Urinary bladder (tissue), 3 donors: ENCODE measurements at regions not wholly inside any gene's neighbourhood (a gene's known extent, or its start where the extent isn't known, plus 50 kb on each side); places are given as distances from the start of the nearest gene placed in this dataset.

ENCODE experiments used
- DNase-seq: peaks from one replicate; pipeline ENCODE4 v3.0.0-alpha.2; 2015; ENCODE audit errors: extremely low spot score
- H3K27ac ChIP-seq: one replicate; pipeline ENCODE4 v1.5.1; 2013; ENCODE audit warnings: low read depth, mild to moderate bottlenecking, moderate library complexity
- H3K36me3 ChIP-seq: one replicate; pipeline ENCODE4 v1.6.1; 2013; ENCODE audit warnings: mild to moderate bottlenecking, moderate library complexity; ENCODE audit not compliant: insufficient read depth
- H3K4me1 ChIP-seq: one replicate; pipeline ENCODE4 v1.6.1; 2013; ENCODE audit warnings: mild to moderate bottlenecking, moderate library complexity; ENCODE audit not compliant: insufficient read depth
- H3K4me3 ChIP-seq: one replicate; pipeline ENCODE4 v1.5.1; 2013; ENCODE audit warnings: low read depth, low read length
- WGBS: extraction: QIAGEN DNeasy Blood & Tissue Kit; methylation state at CpG from one replicate; pipeline ENCODE4 v1.1.7; 2013; 5-methylcytosine and 5-hydroxymethylcytosine counted together
- donor health status: healthy with polysubstance abuse.
- donor health status: healthy.

DNA sequence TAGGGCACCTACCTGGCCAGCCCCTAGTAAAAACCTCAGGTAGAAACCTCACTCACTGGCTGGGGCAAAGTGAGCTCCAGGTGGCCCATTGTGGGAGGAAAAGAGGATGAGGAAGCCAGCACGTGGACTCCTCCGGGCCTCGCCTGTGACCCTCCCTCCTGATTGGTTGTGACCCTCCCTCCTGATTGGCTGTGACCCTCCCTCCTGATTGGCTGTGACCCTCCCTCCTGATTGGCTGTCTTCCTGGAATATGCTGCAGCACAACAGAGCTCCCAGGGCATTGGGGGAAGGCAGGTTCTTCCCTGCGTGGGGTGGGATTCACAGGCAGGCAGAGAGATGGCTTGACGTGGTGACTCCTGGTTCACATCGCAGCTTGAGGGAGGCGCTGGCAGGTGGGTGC, 343.0 kb downstream of the GLRX3 start:
- Histone ChIP-seq H3K27ac (no peak overlapping the region), H3K36me3 (no peaks in the 10 kb centered on the region), H3K4me1 (no peaks in the 10 kb centered on the region), H3K4me3 (no peak overlapping the region)
- 71% methylated on average over 7 of the region's 7 CpGs for WGBS
- DNase-seq: no peak

DNA sequence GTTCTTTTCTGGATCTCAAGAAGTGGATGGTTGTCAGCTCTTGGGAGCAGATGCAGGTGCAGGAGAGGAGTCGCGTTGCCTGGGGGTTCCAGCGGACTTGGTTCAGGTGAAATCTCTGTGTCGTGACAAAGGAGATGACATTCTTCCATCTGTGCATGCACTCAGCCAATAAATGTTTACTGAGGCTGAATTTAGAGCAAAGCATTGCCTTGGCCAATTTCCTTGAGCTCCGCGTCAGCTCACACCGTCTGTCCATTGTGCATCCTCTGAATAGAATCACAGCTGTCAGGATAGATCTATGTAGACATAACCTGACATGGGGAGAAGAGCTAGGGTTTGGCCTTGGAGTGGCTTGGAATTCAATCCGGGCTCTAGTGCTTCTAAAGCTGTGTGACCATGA, 343.7 kb downstream of the GLRX3 start:
- Histone ChIP-seq H3K36me3 (no peaks in the 10 kb centered on the region), H3K27ac (no peak overlapping the region), H3K4me1 (no peaks in the 10 kb centered on the region), H3K4me3 (no peak overlapping the region)
- WGBS: 66% methylated on average over 8 of the region's 8 CpGs
- DNase-seq: no peak

DNA sequence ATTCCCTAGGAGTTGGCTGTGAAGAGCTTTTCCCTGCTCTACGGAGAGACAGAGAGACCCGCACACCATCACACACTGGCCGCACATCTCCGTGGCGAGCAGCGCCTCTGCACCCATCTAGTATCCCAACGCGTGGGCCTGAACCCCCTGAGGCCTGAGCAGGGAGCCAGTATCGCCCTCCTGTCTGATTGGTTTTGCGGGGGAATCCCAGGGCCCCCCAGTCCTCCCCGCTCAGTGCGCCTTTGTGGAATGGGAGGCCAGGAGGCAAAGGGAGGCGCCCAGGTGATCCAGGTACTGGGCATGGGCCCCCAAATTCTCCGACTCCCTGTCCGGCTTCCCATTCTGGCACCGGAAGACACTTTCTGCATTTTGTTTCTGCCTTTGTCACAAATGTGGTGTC, 344.3 kb downstream of the GLRX3 start:
- Histone ChIP-seq H3K4me1 (no peaks in the 10 kb centered on the region), H3K27ac (no peak overlapping the region), H3K4me3 (no peak overlapping the region), H3K36me3 (no peaks in the 10 kb centered on the region)
- DNase-seq: no peak
- 92% methylated on average over 16 of the region's 16 CpGs for WGBS

DNA sequence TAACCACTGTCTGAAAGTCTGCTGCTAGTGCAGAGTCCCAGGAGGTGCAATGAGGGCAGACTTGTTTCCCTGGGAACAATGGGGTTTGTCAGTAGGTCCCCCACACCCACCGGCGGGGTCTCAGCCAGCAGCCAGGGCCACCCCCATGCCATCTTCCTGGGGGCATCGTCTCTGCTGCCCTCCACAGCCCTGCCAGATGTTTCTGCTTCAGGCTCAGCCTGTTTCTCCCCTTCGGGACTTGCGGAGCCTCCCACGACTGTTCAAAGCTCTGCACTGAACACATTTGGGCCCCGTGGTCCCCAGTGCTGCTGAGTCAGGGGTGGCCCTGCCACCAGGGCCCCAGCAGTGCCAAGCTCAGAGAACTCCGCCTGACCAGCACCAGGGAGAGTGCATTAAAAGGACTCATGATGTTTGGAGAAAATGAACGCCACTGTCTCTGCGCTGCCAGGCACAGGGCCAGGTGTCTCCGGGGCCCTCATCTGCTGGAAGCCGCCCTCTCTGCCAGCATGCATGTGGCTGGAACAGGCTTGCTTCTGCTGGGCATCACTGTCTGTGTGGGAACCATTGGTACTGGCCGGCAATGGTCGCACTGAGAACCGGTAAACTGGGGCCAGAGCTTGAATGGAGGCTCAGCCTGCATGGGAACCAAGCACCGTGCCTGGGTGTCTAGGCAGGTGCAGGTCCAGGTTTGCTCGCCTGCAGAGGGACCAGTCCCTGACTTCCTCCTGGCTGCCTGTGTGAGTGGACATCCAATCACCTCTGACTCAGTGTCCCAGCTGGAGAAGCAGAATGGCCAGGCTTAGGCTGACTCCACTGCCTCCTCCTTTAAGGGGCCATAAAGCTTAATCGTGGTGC, 345.1 kb downstream of the GLRX3 start:
- DNase-seq: no peak
- no peak overlapping the region for H3K27ac ChIP-seq
- no peaks in the 10 kb centered on the region for H3K4me1 ChIP-seq
- H3K36me3 ChIP-seq: no peaks in the 10 kb centered on the region
- WGBS: 66% methylated on average over 18 of the region's 18 CpGs
- H3K4me3 ChIP-seq: no peak overlapping the region

DNA sequence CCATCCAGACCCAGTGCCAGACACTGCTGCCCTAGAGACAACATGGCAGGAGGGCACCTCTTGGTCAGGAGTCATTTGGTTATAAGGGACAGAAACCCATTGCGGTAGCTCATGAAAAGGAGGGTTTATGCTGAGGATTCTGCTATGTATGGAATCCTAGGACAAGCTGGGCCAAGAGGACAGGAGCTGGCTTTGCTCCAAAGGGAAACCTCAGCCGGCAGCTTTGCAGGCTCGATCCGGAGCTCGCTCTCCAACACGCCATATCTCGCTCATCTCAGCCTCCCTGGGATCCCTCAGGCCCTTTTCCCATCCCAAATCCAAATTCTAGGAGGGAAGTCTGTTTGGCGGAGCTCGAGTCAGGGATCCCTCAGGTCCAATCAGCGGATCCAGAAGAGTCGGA, 345.7 kb downstream of the GLRX3 start:
- Histone ChIP-seq H3K4me1 (no peaks in the 10 kb centered on the region), H3K27ac (no peak overlapping the region), H3K4me3 (no peak overlapping the region), H3K36me3 (no peaks in the 10 kb centered on the region)
- DNase-seq: no peak
- 39% methylated on average over 11 of the region's 11 CpGs for WGBS

DNA sequence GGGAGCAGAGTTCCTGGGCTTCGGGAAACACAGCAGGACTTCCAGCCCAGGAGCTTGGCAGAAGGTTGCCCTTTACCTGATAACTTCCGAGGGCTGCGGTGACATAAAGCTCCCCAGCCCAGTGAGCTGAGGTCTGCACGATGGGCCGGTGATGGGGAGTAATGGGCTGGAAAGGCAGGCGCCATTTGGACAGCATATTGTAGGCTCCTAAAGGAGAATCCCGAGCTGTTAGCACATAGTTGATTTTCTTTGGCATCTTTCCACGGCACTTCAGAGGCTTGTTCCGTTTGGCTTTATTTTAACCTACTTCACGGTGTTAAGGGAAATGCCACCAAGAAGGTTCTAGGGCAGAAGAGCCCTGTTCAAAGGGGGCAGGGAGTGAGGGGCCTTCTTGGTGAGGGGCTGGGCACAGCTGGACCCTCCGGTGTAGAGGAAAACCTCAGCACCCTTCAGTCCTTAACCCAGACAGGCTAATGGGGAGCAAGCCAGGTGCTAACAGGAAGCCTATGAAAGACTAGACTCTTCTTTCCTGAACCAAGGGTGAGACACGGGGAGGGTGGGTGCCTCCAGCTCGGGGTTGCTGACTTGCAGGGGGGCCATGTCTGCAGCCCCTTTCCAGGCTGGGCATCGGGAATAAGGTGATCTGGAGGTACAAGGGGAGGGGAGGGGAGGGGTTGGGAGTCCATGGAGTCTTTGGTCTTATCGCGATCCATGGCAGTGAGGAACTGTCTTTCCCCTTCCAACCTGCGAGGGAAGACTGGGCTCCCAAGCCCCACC, 347.7 kb downstream of the GLRX3 start:
- Histone ChIP-seq H3K4me3 (no peak overlapping the region), H3K36me3 (no peaks in the 10 kb centered on the region), H3K4me1 (no peaks in the 10 kb centered on the region), H3K27ac (no peak overlapping the region)
- DNase-seq: no peak
- 56% methylated on average over 17 of the region's 17 CpGs for WGBS

DNA sequence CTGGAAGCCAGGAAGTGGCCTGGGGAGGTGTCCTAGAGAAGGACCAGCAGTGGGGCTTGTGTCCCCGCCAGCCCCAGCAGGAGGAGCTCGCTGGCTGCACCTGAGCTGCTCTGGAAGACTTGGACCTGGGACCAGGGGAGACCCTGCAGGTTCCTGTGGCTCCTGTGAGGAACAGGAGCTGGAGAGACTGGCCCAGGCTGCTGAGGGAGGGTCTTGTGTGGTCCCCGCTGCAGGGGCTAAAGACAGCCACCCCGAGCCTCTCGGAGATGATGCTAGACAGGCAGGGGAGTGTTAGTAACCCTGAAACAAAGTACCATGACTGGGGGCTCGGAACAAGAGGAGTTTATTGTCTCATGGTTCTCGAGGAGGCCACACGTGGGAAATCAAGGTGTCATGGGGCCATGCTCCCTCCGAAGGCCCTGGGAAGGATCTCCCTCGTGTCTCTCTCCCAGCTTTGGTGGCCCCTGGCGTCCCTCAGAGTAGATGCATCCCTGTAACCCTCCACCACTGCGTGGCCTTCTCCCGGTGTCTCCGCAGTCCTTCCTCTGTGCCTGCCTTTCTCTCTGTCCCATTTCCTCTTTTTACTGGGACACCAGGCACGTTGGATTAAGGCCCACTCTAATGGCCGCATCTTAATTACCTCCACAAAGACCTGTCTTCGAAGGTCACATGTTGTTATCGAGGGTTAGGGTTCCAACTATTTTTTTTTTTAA, 348.4 kb downstream of the GLRX3 start:
- DNase-seq: no peak
- Histone ChIP-seq H3K36me3 (no peaks in the 10 kb centered on the region), H3K4me1 (no peaks in the 10 kb centered on the region), H3K4me3 (no peak overlapping the region), H3K27ac (no peak overlapping the region)
- WGBS: 74% methylated on average over 18 of the region's 18 CpGs

DNA sequence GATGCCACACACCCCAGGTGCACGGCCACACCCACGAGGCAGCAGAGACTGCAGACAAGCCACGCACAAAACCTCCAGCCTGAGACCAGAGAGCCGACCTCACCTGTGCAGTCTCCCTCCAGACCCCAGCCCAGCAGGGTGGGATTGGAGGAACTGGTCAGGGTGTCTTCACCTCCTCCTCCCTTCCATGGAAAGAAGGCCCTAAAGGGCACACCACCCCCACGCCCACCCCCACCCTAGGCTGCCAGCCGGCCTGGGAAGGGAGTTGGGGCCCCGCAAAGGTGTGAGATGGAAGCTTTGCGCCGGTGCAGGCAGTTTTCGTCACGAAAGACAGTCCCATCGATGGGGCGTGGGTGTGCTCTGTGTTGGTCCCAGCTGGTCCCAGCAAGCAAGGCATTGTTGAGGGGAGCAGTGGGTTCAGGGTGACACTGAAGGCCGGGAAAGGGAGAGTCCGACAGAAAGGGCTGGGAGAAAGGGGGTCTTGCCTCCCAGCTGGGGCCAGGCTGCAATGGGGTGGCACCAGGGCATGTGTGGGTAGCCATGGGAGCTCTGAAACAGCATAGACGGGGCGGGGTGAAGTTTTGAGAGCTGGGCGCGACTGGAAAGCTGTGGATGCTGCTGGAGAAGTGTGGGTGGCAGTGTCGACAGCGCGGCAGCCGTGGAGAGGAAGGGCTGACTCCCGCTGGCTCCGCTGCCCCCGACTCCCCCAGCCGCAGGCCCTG, 349.2 kb downstream of the GLRX3 start:
- DNase-seq: no peak
- no peaks in the 10 kb centered on the region for H3K36me3 ChIP-seq
- no peak overlapping the region for H3K27ac ChIP-seq
- H3K4me1 ChIP-seq: no peaks in the 10 kb centered on the region
- 83% methylated on average over 27 of the region's 27 CpGs for WGBS
- no peak overlapping the region for H3K4me3 ChIP-seq

DNA sequence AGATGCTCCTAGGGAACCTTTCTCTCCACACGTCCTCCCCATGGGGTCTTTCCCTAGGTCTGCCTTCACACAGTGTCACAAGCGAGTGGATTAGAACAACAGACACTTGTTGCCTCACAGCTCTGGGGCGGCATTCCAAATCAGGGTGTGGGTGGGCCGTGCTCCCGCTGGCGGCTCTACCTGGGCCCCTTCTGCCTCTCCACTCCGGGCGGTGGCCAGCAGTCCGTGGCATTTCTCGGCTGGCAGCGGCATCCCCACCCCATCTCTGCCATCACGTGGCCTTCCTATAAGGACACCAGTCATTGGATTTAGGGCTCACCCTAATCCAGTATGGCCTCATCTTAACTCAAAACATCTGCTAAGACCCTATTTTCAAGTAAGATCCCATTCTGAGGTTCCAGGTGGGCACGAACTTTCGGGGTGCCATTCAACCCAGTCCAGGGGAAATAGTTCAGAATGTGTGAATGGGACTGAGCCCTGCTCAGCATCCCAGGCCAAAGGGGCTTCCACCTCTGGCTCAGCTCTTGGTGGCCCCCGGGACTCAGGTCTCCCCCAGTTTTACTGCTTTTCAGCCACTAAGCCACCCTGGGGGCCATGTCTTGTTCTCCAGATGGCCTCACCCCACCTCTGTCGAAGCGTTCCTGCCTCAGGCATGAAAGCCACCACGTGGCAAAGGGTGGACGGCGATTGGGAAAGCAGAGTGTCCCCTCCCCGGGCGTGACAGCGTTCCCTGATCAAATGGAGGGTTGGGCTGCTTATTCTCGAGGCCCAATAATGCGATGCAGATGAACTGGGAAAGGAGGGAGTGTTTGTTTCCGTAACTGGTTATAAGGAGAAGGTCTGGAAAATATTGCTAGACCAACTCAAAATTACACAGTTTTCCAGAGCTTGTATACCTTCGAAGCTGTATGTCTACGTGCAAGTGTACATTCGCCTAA, 350.0 kb downstream of the GLRX3 start:
- DNase-seq: no peak
- Histone ChIP-seq H3K4me1 (no peaks in the 10 kb centered on the region), H3K27ac (no peak overlapping the region), H3K4me3 (no peak overlapping the region), H3K36me3 (no peaks in the 10 kb centered on the region)
- WGBS: 80% methylated on average over 29 of the region's 29 CpGs

DNA sequence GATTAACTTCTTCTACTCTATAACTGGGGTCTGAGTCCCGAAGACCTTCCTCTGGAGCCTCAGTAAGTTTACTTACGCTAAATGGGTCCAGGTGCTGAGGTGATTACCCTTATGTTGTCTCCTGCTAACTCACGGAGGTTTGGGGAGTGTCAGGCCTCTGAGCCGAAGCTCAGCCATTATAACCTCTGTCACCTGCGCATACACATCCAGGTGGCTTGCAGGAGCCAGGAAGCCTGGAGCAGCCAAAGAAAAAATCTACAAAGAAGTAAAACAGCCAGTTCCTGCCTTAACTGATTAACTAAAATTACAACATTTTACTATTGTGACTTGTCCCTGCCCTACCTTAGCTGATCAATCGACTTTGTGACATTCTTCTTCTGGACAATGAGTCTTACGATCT, 350.7 kb downstream of the GLRX3 start:
- no peaks in the 10 kb centered on the region for H3K36me3 ChIP-seq
- H3K27ac ChIP-seq: no peak overlapping the region
- no peak for DNase-seq
- H3K4me3 ChIP-seq: no peak overlapping the region
- WGBS: 65% methylated on average over 7 of the region's 7 CpGs
- H3K4me1 ChIP-seq: no peaks in the 10 kb centered on the region

DNA sequence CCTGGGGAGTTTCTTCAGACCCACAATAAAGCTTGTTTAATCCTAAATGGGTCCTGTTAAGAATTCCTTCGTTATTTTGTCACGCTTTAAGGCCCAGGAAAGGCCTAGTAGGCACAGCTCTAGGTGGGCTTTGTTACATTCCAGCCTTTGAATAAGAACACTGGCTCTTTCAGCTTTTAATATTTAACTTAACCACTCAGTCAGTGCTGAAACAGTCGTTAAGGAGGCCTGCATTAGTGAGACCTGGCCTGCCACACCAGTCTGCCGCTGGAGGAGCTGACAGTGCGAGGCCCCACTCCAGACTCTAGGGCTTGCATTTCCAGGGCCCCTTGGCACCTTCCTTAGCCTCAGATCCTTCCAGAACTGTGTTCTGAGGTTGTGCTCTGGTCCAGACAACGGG, 351.4 kb downstream of the GLRX3 start:
- 45% methylated on average over 6 of the region's 6 CpGs for WGBS
- Histone ChIP-seq H3K4me1 (no peaks in the 10 kb centered on the region), H3K4me3 (no peak overlapping the region), H3K36me3 (no peaks in the 10 kb centered on the region), H3K27ac (no peak overlapping the region)
- no peak for DNase-seq

DNA sequence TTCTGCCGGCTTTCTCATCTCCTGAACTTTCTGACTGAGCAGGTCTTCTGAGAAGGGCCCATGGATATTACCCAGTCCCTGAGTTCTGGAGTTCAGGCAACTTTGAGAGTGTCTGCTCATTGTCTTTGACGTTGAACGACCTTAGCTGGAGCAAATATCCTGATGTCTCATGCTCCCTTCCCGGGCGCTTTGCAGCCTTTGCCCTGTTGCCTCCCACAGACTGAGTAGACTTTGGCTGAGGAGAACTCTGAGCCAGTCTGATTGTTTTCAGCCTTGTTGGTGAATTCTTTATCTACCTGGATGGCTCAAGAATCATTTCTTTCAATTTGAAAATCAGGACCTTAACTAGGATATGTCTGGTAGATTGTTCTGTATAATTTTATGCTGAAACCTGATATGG, 353.7 kb downstream of the GLRX3 start:
- 66% methylated on average over 5 of the region's 5 CpGs for WGBS
- no peak overlapping the region for H3K4me3 ChIP-seq
- DNase-seq: no peak

More for the DNA sequence above, 353.7 kb downstream of the GLRX3 start:
- Histone ChIP-seq H3K27ac (no peak overlapping the region), H3K4me1 (no peaks in the 10 kb centered on the region), H3K36me3 (no peaks in the 10 kb centered on the region)
